ENCODE measurements at regions not wholly inside any gene's neighbourhood (a gene's known extent, or its start where the extent isn't known, plus 50 kb on each side); places are given as distances from the start of the nearest gene placed in this dataset.
A peak's percentile ranks its signal among the peaks of the same experiment; 100 is the strongest.

- Mint-ChIP-seq H3K4me1 (no peaks in the 10 kb centered on the region), H3K27ac (no peak overlapping the region)
- CTCF ChIA-PET, result no interaction called here
Observed at GRCh38 chr19:30791088-30791487, 418.9 kb downstream of the ZNF536 start.

GRCh38 chr19:30790056-30790680, 418.0 kb downstream of the ZNF536 start:
- no peak for DNase-seq
- CTCF ChIA-PET, result interaction anchor here (1.1 kb wide), 1 partner anchor 10 kb away, joined by 3 read pairs; no protein-coding TSS in a partner anchor
- H3K27me3 Mint-ChIP-seq, result no peaks in the 10 kb centered on the region
- H3K4me1 Mint-ChIP-seq, result no peaks in the 10 kb centered on the region
- no peaks in the 10 kb centered on the region for H3K9me3 Mint-ChIP-seq
- H3K36me3 Mint-ChIP-seq, result no peaks in the 10 kb centered on the region
- H3K27ac Mint-ChIP-seq, result no peak overlapping the region
- no peak overlapping the region for H3K4me3 Mint-ChIP-seq

More at GRCh38 chr19:30791088-30791487, 418.9 kb downstream of the ZNF536 start:
- Mint-ChIP-seq H3K4me3 (no peak overlapping the region), H3K9me3 (no peaks in the 10 kb centered on the region), H3K27me3 (no peaks in the 10 kb centered on the region), H3K36me3 (no peaks in the 10 kb centered on the region)
- DNase-seq, result no peak

- Mint-ChIP-seq H3K27ac (no peak overlapping the region), H3K9me3 (no peaks in the 10 kb centered on the region), H3K4me1 (no peaks in the 10 kb centered on the region), H3K36me3 (no peaks in the 10 kb centered on the region), H3K4me3 (no peak overlapping the region), H3K27me3 (no peaks in the 10 kb centered on the region)
- no peak for DNase-seq
- CTCF ChIA-PET, result no interaction called here
Observed at GRCh38 chr19:30788105-30788765, 416.1 kb downstream of the ZNF536 start.

GRCh38 chr19:30785458-30786137, 413.4 kb downstream of the ZNF536 start:
- no peak overlapping the region for H3K27ac Mint-ChIP-seq
- H3K27me3 Mint-ChIP-seq, result no peaks in the 10 kb centered on the region
- no peaks in the 10 kb centered on the region for H3K9me3 Mint-ChIP-seq
- no peak overlapping the region for H3K4me3 Mint-ChIP-seq
- no peak for DNase-seq
- H3K36me3 Mint-ChIP-seq, result no peaks in the 10 kb centered on the region
- H3K4me1 Mint-ChIP-seq, result no peaks in the 10 kb centered on the region
- CTCF ChIA-PET, result interaction anchor here (0.9 to 2.2 kb wide), 6 partner anchors 102 to 1439 kb away, joined by 3 to 10 read pairs (median 4); no protein-coding TSS in a partner anchor

GRCh38 chr19:30784850-30785457, 412.8 kb downstream of the ZNF536 start:
- H3K4me3 Mint-ChIP-seq, result no peak overlapping the region
- DNase-seq, result peak; percentile 70
- CTCF ChIA-PET, result interaction anchor here (0.7 to 1.7 kb wide), 9 partner anchors 8 to 1438 kb away, joined by 3 to 7 read pairs (median 3); no protein-coding TSS in a partner anchor

GRCh38 chr19:30783936-30784335, 411.8 kb downstream of the ZNF536 start:
- Mint-ChIP-seq H3K36me3 (no peaks in the 10 kb centered on the region), H3K4me1 (no peaks in the 10 kb centered on the region), H3K4me3 (no peak overlapping the region), H3K27me3 (no peaks in the 10 kb centered on the region), H3K9me3 (no peaks in the 10 kb centered on the region), H3K27ac (no peak overlapping the region)
- no peak for DNase-seq
- CTCF ChIA-PET, result interaction anchor here (0.6 to 1.7 kb wide), 8 partner anchors 9 to 1439 kb away, joined by 3 to 7 read pairs (median 4); no protein-coding TSS in a partner anchor

More at GRCh38 chr19:30784850-30785457, 412.8 kb downstream of the ZNF536 start:
- Mint-ChIP-seq H3K4me1 (no peaks in the 10 kb centered on the region), H3K27me3 (no peaks in the 10 kb centered on the region), H3K36me3 (no peaks in the 10 kb centered on the region), H3K27ac (no peak overlapping the region), H3K9me3 (no peaks in the 10 kb centered on the region)

GRCh38 chr19:30783212-30783611, 411.0 kb downstream of the ZNF536 start:
- Mint-ChIP-seq H3K27me3 (no peaks in the 10 kb centered on the region), H3K27ac (no peak overlapping the region), H3K9me3 (no peaks in the 10 kb centered on the region), H3K36me3 (no peaks in the 10 kb centered on the region), H3K4me1 (no peaks in the 10 kb centered on the region), H3K4me3 (no peak overlapping the region)
- DNase-seq, result no peak
- CTCF ChIA-PET, result interaction anchor here (0.7 to 1.6 kb wide), 2 partner anchors 38 to 43 kb away, joined by 3 to 4 read pairs; no protein-coding TSS in a partner anchor

GRCh38 chr19:30781519-30781918, 409.3 kb downstream of the ZNF536 start:
- no peak for DNase-seq
- CTCF ChIA-PET, result no interaction called here
- Mint-ChIP-seq H3K4me3 (no peak overlapping the region), H3K27ac (no peak overlapping the region), H3K4me1 (no peaks in the 10 kb centered on the region), H3K9me3 (no peaks in the 10 kb centered on the region), H3K36me3 (no peaks in the 10 kb centered on the region), H3K27me3 (no peaks in the 10 kb centered on the region)

- no peak overlapping the region for H3K4me3 Mint-ChIP-seq
- CTCF ChIA-PET, result no interaction called here
- DNase-seq, result no peak
- H3K4me1 Mint-ChIP-seq, result no peaks in the 10 kb centered on the region
- no peaks in the 10 kb centered on the region for H3K36me3 Mint-ChIP-seq
- no peaks in the 10 kb centered on the region for H3K27me3 Mint-ChIP-seq
- H3K9me3 Mint-ChIP-seq, result no peaks in the 10 kb centered on the region
- no peak overlapping the region for H3K27ac Mint-ChIP-seq
Observed at GRCh38 chr19:30781047-30781446, 408.9 kb downstream of the ZNF536 start.

- H3K27ac Mint-ChIP-seq, result no peak overlapping the region
- H3K4me3 Mint-ChIP-seq, result no peak overlapping the region
- CTCF ChIA-PET, result no interaction called here
Observed at GRCh38 chr19:30780456-30780855, 408.3 kb downstream of the ZNF536 start.

GRCh38 chr19:30780032-30780431, 407.8 kb downstream of the ZNF536 start:
- no peak for DNase-seq
- H3K27ac Mint-ChIP-seq, result no peak overlapping the region
- H3K36me3 Mint-ChIP-seq, result no peaks in the 10 kb centered on the region
- no peaks in the 10 kb centered on the region for H3K27me3 Mint-ChIP-seq
- CTCF ChIA-PET, result no interaction called here
- no peak overlapping the region for H3K4me3 Mint-ChIP-seq
- H3K9me3 Mint-ChIP-seq, result no peaks in the 10 kb centered on the region
- H3K4me1 Mint-ChIP-seq, result no peaks in the 10 kb centered on the region

More at GRCh38 chr19:30780456-30780855, 408.3 kb downstream of the ZNF536 start:
- H3K9me3 Mint-ChIP-seq, result no peaks in the 10 kb centered on the region
- no peak for DNase-seq
- H3K27me3 Mint-ChIP-seq, result no peaks in the 10 kb centered on the region
- H3K4me1 Mint-ChIP-seq, result no peaks in the 10 kb centered on the region
- no peaks in the 10 kb centered on the region for H3K36me3 Mint-ChIP-seq

GRCh38 chr19:30778961-30779715, 407.0 kb downstream of the ZNF536 start:
- CTCF ChIA-PET, result no interaction called here
- Mint-ChIP-seq H3K27ac (no peak overlapping the region), H3K27me3 (no peaks in the 10 kb centered on the region), H3K4me1 (no peaks in the 10 kb centered on the region), H3K9me3 (no peaks in the 10 kb centered on the region), H3K36me3 (no peaks in the 10 kb centered on the region), H3K4me3 (no peak overlapping the region)
- no peak for DNase-seq

GRCh38 chr19:30778061-30778460, 405.9 kb downstream of the ZNF536 start:
- Mint-ChIP-seq H3K27me3 (no peaks in the 10 kb centered on the region), H3K4me1 (no peaks in the 10 kb centered on the region), H3K36me3 (no peaks in the 10 kb centered on the region), H3K9me3 (no peaks in the 10 kb centered on the region), H3K4me3 (no peak overlapping the region), H3K27ac (no peak overlapping the region)
- DNase-seq, result no peak
- CTCF ChIA-PET, result no interaction called here

- Mint-ChIP-seq H3K36me3 (no peaks in the 10 kb centered on the region), H3K27me3 (no peaks in the 10 kb centered on the region), H3K4me3 (no peak overlapping the region), H3K9me3 (peaks cover 3% of the 10 kb centered on the region), H3K27ac (no peak overlapping the region), H3K4me1 (no peaks in the 10 kb centered on the region)
- DNase-seq, result no peak
- CTCF ChIA-PET, result no interaction called here
Observed at GRCh38 chr19:30775956-30776355, 403.8 kb downstream of the ZNF536 start.
